HEK293 (cell line): ENCODE measurements at regions not wholly inside any gene's neighbourhood (a gene's known extent, or its start where the extent isn't known, plus 50 kb on each side); places are given as distances from the start of the nearest gene placed in this dataset.

ENCODE experiments used
- CTCF ChIA-PET: fragments of 350-600 bp; formaldehyde crosslinking; extraction: SDS; loops from one replicate; lab custom pipeline; 2021; ENCODE audit warnings: antibody characterized with exemption; lab: Yijun Ruan, JAX
- POLR2A ChIA-PET: fragments of 300-600 bp; formaldehyde crosslinking; extraction: SDS; loops from one replicate; lab custom pipeline; 2020; ENCODE audit warnings: antibody characterized with exemption, inconsistent platforms; lab: Yijun Ruan, JAX
- H3K27ac ChIP-seq: fragments of 200-500 bp; sonication (Bioruptor generic); 2 replicates; pipeline ENCODE4 v1.5.1; 2014; ENCODE audit warnings: low read depth, low read length, control low read depth, inconsistent platforms; ENCODE audit errors: extremely low read depth
- H3K36me3 ChIP-seq, 2 experiments: fragments of 200-500 bp in 1 of 2; sonication (Bioruptor generic) in 1 of 2; 1 replicate in 1 of 2; 2 replicates in 1 of 2; pipeline ENCODE4 v1.5.1; 2014 to 2017; ENCODE audit warnings: inconsistent platforms in 2 of 2, low read length in 2 of 2; ENCODE audit not compliant: control insufficient read depth in 2 of 2, insufficient read depth in 1 of 2
- H3K4me1 ChIP-seq: fragments of 200-500 bp; sonication (Bioruptor generic); 2 replicates; pipeline ENCODE4 v1.5.1; 2014; ENCODE audit warnings: mild to moderate bottlenecking, low read length, inconsistent platforms; ENCODE audit not compliant: control insufficient read depth, insufficient read depth
- H3K4me3 ChIP-seq: 2 replicates; pipeline ENCODE4 v1.5.1; 2011; ENCODE audit warnings: low read depth, mild to moderate bottlenecking, control low read depth, low read length, moderate library complexity
- H3K9me3 ChIP-seq: fragments of 200-500 bp; sonication (Bioruptor generic); 2 replicates; pipeline ENCODE4 v1.5.1; 2014; ENCODE audit warnings: low read depth, low read length, inconsistent platforms; ENCODE audit not compliant: control insufficient read depth, insufficient read depth
- AEBP2 ChIP-seq: fragments of 450-650 bp; formaldehyde crosslinking; IDR thresholded peaks from 2 replicates; pipeline ENCODE4 v1.5.1; 2016; ENCODE audit warnings: missing biosample characterization, missing genetic modification characterization, borderline replicate concordance
- GLI4 ChIP-seq: fragments of 450-650 bp; formaldehyde crosslinking; IDR thresholded peaks from 2 replicates; pipeline ENCODE4 v1.5.1; 2016; ENCODE audit warnings: missing biosample characterization, missing genetic modification characterization
- SALL2 ChIP-seq: fragments of 450-650 bp; formaldehyde crosslinking; IDR thresholded peaks from 2 replicates; pipeline ENCODE4 v1.5.0; 2017; ENCODE audit warnings: missing biosample characterization, mild to moderate bottlenecking, missing genetic modification characterization, borderline replicate concordance
- ZBTB8A ChIP-seq: fragments of 450-650 bp; formaldehyde crosslinking; IDR thresholded peaks from 2 replicates; pipeline ENCODE4 v1.5.1; 2016; ENCODE audit warnings: missing biosample characterization, missing genetic modification characterization
- ZFP69B ChIP-seq: fragments of 450-650 bp; formaldehyde crosslinking; IDR thresholded peaks from 2 replicates; pipeline ENCODE4 v1.5.1; 2016; ENCODE audit warnings: missing biosample characterization, missing genetic modification characterization
- ZNF146 ChIP-seq: fragments of 450-650 bp; formaldehyde crosslinking; IDR thresholded peaks from 2 replicates; pipeline ENCODE4 v1.5.1; 2016; ENCODE audit warnings: missing biosample characterization, missing genetic modification characterization
- ZNF16 ChIP-seq: fragments of 450-650 bp; formaldehyde crosslinking; IDR thresholded peaks from 2 replicates; pipeline ENCODE4 v1.5.1; 2016; ENCODE audit warnings: low read depth, missing biosample characterization, missing genetic modification characterization
- ZNF18 ChIP-seq: fragments of 450-650 bp; formaldehyde crosslinking; IDR thresholded peaks from 2 replicates; pipeline ENCODE4 v1.5.1; 2016; ENCODE audit warnings: missing biosample characterization, missing genetic modification characterization
- ZNF2 ChIP-seq: fragments of 450-650 bp; formaldehyde crosslinking; IDR thresholded peaks from 2 replicates; pipeline ENCODE4 v1.5.1; 2016; ENCODE audit warnings: missing biosample characterization, missing genetic modification characterization
- ZNF248 ChIP-seq: fragments of 450-650 bp; formaldehyde crosslinking; IDR thresholded peaks from 2 replicates; pipeline ENCODE4 v1.5.1; 2017; ENCODE audit warnings: missing biosample characterization, missing genetic modification characterization
- ZNF350 ChIP-seq: fragments of 450-650 bp; formaldehyde crosslinking; IDR thresholded peaks from 2 replicates; pipeline ENCODE4 v1.5.0; 2017; ENCODE audit warnings: missing biosample characterization, mild to moderate bottlenecking, missing genetic modification characterization
- ZNF473 ChIP-seq: fragments of 450-650 bp; formaldehyde crosslinking; IDR thresholded peaks from 2 replicates; pipeline ENCODE4 v1.5.1; 2017; ENCODE audit warnings: missing biosample characterization, missing genetic modification characterization
- ZNF544 ChIP-seq: fragments of 450-650 bp; formaldehyde crosslinking; IDR thresholded peaks from 2 replicates; pipeline ENCODE4 v1.5.0; 2017; ENCODE audit warnings: missing biosample characterization, missing genetic modification characterization
- ZNF571 ChIP-seq: fragments of 450-650 bp; formaldehyde crosslinking; IDR thresholded peaks from 2 replicates; pipeline ENCODE4 v1.5.0; 2017; ENCODE audit warnings: missing biosample characterization, missing genetic modification characterization
- ZNF580 ChIP-seq: fragments of 450-650 bp; formaldehyde crosslinking; IDR thresholded peaks from 2 replicates; pipeline ENCODE4 v1.5.1; 2016; ENCODE audit warnings: missing biosample characterization, missing genetic modification characterization
- ZNF624 ChIP-seq: fragments of 450-650 bp; formaldehyde crosslinking; IDR thresholded peaks from 2 replicates; pipeline ENCODE4 v1.5.1; 2017; ENCODE audit warnings: missing biosample characterization, missing genetic modification characterization
- ZNF677 ChIP-seq: fragments of 450-650 bp; IDR thresholded peaks from 2 replicates; pipeline ENCODE4 v1.5.0; 2018; ENCODE audit warnings: missing biosample characterization, mild to moderate bottlenecking, missing genetic modification characterization, moderate library complexity
- ZNF747 ChIP-seq: fragments of 450-650 bp; formaldehyde crosslinking; IDR thresholded peaks from 2 replicates; pipeline ENCODE4 v1.5.1; 2016; ENCODE audit warnings: missing biosample characterization, missing genetic modification characterization
- ZXDB ChIP-seq: fragments of 450-650 bp; formaldehyde crosslinking; IDR thresholded peaks from 2 replicates; pipeline ENCODE4 v1.5.1; 2016; ENCODE audit warnings: missing biosample characterization, missing genetic modification characterization
- TF ChIP-seq, protein P1 (sequence below): fragments of 450-650 bp; IDR thresholded peaks from 2 replicates; pipeline ENCODE4 v1.5.1; 2018; ENCODE audit warnings: missing biosample characterization, missing genetic modification characterization
- TF ChIP-seq, protein P2 (sequence below): fragments of 450-650 bp; formaldehyde crosslinking; IDR thresholded peaks from 2 replicates; pipeline ENCODE4 v1.5.1; 2016; ENCODE audit warnings: missing biosample characterization, missing genetic modification characterization
- TF ChIP-seq, protein P3 (sequence below): fragments of 450-650 bp; formaldehyde crosslinking; IDR thresholded peaks from 2 replicates; pipeline ENCODE4 v1.5.1; 2016; ENCODE audit warnings: missing biosample characterization, missing genetic modification characterization
- TF ChIP-seq, protein P4 (sequence below): fragments of 450-650 bp; formaldehyde crosslinking; optimal IDR thresholded peaks from 2 replicates; pipeline ENCODE3; 2016; ENCODE audit warnings: missing biosample characterization, mild to moderate bottlenecking, missing genetic modification characterization

DNA sequence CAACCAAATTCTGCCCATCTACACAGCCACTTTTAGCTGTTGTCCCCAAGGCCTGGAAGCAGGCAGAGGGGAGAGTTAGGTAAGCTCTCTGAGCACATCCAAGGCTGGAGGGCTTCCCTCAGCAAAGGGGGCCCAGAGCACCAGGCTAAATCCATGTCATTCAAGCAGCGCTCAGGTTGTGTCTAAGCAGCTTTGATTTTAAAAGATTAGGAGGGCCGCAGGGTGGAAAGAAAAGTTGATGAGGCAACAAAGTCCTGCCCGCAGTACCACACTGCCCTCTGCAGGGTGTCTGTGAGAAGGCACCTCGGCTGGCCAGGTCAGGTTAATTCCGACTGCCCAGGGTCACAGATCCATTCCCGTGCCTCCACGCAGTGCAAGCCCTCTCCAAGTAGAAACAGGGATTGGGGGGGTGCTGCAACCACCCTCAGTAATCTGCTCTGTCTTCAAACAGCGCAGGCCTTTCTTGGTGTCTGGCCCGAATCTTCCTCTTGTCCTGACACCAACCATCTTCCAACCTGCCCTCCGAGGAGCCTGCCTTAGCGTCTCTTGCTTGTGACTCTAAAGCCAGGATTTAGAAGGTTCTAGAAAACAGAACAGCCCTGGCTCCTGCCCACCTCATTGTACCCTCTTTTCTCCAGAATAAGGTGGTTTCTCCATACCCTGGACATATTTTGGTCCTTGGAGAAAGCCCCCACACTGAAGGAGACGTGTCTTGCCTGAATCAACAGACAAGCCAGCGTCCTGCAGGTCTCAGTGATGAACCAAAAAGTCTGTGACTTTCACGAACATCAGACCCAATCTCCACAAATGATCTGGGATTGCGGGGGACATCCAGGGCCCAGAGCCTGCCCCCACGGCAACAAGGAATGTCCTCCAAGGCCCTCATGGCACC, 289.2 kb downstream of the TNS1 start (continued):
- TF ChIP-seq, protein P1, sequence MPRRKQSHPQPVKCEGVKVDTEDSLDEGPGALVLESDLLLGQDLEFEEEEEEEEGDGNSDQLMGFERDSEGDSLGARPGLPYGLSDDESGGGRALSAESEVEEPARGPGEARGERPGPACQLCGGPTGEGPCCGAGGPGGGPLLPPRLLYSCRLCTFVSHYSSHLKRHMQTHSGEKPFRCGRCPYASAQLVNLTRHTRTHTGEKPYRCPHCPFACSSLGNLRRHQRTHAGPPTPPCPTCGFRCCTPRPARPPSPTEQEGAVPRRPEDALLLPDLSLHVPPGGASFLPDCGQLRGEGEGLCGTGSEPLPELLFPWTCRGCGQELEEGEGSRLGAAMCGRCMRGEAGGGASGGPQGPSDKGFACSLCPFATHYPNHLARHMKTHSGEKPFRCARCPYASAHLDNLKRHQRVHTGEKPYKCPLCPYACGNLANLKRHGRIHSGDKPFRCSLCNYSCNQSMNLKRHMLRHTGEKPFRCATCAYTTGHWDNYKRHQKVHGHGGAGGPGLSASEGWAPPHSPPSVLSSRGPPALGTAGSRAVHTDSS (tag by site-specific recombination): no peak
- TF ChIP-seq ZNF571 (tag by site-specific recombination) (no peak), ZNF146 (no peak), ZNF2 (0 out of 2 replicates have a peak, but pooled peaks have one; percentile 34), ZNF248 (tag by site-specific recombination) (no peak), AEBP2 (tag by site-specific recombination) (no peak), ZNF544 (no peak)
- TF ChIP-seq, protein P2, sequence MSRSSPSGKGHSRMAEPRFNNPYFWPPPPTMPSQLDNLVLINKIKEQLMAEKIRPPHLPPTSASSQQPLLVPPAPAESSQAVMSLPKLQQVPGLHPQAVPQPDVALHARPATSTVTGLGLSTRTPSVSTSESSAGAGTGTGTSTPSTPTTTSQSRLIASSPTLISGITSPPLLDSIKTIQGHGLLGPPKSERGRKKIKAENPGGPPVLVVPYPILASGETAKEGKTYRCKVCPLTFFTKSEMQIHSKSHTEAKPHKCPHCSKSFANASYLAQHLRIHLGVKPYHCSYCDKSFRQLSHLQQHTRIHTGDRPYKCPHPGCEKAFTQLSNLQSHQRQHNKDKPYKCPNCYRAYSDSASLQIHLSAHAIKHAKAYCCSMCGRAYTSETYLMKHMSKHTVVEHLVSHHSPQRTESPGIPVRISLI: no peak

- H3K9me3 ChIP-seq: no peaks in the 10 kb centered on the region
- H3K36me3 ChIP-seq: no peaks in the 10 kb centered on the region
- TF ChIP-seq ZXDB (no peak), ZNF18 (tag by site-specific recombination) (no peak), ZBTB8A (tag by site-specific recombination) (no peak), GLI4 (tag by site-specific recombination) (no peak), ZNF677 (tag by site-specific recombination) (no peak), ZNF16 (tag by site-specific recombination) (no peak), ZNF350 (tag by site-specific recombination) (no peak), SALL2 (tag by site-specific recombination) (no peak), ZNF580 (tag by site-specific recombination) (no peak), ZNF624 (tag by site-specific recombination) (no peak), ZNF473 (no peak), ZNF747 (tag by site-specific recombination) (no peak), ZFP69B (tag by site-specific recombination) (no peak)
- TF ChIP-seq, protein P3, sequence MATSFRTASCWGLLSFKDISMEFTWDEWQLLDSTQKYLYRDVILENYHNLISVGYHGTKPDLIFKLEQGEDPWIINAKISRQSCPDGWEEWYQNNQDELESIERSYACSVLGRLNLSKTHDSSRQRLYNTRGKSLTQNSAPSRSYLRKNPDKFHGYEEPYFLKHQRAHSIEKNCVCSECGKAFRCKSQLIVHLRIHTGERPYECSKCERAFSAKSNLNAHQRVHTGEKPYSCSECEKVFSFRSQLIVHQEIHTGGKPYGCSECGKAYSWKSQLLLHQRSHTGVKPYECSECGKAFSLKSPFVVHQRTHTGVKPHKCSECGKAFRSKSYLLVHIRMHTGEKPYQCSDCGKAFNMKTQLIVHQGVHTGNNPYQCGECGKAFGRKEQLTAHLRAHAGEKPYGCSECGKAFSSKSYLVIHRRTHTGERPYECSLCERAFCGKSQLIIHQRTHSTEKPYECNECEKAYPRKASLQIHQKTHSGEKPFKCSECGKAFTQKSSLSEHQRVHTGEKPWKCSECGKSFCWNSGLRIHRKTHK (tag by site-specific recombination): no peak
- TF ChIP-seq, protein P4, sequence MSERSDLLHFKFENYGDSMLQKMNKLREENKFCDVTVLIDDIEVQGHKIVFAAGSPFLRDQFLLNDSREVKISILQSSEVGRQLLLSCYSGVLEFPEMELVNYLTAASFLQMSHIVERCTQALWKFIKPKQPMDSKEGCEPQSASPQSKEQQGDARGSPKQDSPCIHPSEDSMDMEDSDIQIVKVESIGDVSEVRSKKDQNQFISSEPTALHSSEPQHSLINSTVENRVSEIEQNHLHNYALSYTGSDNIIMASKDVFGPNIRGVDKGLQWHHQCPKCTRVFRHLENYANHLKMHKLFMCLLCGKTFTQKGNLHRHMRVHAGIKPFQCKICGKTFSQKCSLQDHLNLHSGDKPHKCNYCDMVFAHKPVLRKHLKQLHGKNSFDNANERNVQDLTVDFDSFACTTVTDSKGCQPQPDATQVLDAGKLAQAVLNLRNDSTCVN (tag by site-specific recombination): no peak
- ChIA-PET CTCF (interaction anchor here (0.6 to 4.2 kb wide), 29 partner anchors 11 to 1195 kb away, joined by 3 to 59 read pairs (median 5); no protein-coding TSS in a partner anchor), POLR2A (interaction anchor here (0.6 kb wide), 2 partner anchors 546 to 1017 kb away, joined by 3 to 4 read pairs; partner anchors contain the start of gene IGFBP5)
- H3K27ac ChIP-seq: no peak overlapping the region
- no peaks in the 10 kb centered on the region for H3K4me1 ChIP-seq
- no peak overlapping the region for H3K4me3 ChIP-seq
Measured at GRCh38 chr2:217712431-217712830, 290.4 kb downstream of the TNS1 start.
